HG03159 (cell line): ENCODE measurements at regions not wholly inside any gene's neighbourhood (a gene's known extent, or its start where the extent isn't known, plus 50 kb on each side); places are given as distances from the start of the nearest gene placed in this dataset.
"Not testable (repeated sequence)": the region's sequence is repeated elsewhere in the genome, so short reads cannot be mapped to it uniquely, and the experiment has no call there.

Experiments
- ATAC-seq: cut with Tn5 transposase; IDR thresholded peaks from one replicate; pipeline ENCODE4 v1.9.1; 2021; ENCODE audit warnings: mild to moderate bottlenecking, moderate library complexity; ENCODE audit not compliant: unreplicated experiment

DNA sequence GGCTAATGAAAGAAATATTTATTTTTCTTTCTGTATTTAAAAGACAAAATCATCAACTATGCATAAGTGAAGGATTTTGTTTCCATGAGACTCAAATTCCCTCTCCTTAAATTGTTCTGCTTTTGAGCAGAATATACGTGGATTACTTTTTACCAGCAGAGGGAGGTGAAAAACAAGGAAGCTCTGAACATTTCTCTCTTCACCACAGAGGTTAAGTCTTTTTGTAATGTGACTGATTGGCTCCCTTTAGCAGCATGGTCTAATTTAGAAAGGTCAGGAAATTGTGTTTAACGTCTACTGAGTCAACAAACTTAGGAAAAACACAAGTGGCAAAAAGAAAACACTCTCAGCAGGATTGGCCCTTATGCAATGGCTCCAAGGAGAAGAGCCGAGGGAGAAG, 55.1 kb upstream of the F9 start:
- no peak for ATAC-seq

GRCh38 chrX:139461945-139462344, 68.6 kb upstream of the F9 start:
- not testable (repeated sequence) for ATAC-seq

GRCh38 chrX:139454743-139455142, 75.8 kb upstream of the F9 start:
- ATAC-seq: no peak

DNA sequence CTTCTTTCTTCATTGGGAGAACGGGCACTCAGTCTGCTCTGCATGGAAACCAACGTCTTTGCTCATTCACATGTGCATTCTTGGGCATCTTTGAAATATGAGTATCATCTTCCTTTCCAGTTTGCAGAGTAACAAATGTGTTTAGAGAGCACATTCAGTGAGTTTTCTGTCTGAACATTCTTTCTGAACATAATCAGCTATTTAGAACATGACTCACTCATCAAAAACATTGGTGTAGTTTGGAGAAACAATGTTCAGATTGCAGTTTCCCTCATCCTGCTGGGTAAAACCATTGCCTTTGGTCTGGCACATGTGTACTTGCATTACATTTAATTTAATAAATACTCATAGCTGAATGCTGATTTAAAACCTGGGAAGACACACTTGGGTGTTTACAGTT, 81.5 kb upstream of the F9 start:
- ATAC-seq: no peak

DNA sequence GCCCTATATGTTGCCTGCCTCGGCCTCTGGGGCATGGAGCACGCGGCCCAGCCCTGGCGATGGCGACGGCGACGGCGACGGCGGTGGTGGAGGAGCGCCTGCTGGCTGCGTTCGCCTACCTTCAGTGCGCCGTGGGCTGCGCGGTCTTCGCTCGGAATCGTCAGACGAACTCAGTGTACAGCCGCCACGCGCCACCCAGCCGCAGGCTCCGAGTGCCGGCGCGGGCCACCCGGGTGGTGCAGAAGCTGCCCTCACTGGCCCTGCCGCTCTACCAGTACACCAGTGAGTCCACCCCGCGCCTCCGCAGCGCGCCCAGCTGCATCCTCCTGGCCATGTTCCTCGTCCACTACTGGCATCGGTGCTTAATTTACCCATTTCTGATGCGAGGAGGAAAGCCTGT, 83.7 kb upstream of the F9 start:
- no peak for ATAC-seq

DNA sequence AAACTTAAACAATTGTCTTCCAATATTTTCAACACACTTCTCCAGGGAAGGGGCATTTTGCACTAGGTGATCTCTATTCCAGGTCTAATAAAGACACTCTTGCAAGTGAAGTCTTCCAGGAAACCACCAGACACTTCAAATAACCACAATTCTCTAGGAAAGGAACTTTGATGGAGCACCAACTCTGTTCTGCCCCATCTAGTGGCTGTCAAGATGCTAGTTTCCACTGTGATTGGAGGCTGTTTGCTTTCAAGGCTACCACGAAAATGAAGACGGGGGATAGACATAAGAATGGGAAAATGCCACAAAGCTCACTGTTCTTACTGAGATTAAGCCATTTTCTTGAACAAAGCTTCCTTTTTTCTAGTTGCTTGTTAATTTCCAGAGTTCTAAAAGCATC, 100.6 kb upstream of the F9 start:
- no peak for ATAC-seq

GRCh38 chrX:139423186-139423585, 107.4 kb upstream of the F9 start:
- ATAC-seq: no peak

GRCh38 chrX:139398258-139398657, 132.3 kb upstream of the F9 start:
- ATAC-seq: not testable (repeated sequence)

- no peak for ATAC-seq
These were observed 142.3 kb upstream of the F9 start for GRCh38 chrX:139388254-139388653.

GRCh38 chrX:139382529-139382928, 148.0 kb upstream of the F9 start:
- ATAC-seq: no peak

- ATAC-seq: not testable (repeated sequence)
These were observed 154.0 kb upstream of the F9 start for GRCh38 chrX:139376547-139376946.

GRCh38 chrX:139360356-139360755, 170.2 kb upstream of the F9 start:
- no peak for ATAC-seq

GRCh38 chrX:139342594-139342991, 187.9 kb upstream of the F9 start:
- ATAC-seq: not testable (repeated sequence)

DNA sequence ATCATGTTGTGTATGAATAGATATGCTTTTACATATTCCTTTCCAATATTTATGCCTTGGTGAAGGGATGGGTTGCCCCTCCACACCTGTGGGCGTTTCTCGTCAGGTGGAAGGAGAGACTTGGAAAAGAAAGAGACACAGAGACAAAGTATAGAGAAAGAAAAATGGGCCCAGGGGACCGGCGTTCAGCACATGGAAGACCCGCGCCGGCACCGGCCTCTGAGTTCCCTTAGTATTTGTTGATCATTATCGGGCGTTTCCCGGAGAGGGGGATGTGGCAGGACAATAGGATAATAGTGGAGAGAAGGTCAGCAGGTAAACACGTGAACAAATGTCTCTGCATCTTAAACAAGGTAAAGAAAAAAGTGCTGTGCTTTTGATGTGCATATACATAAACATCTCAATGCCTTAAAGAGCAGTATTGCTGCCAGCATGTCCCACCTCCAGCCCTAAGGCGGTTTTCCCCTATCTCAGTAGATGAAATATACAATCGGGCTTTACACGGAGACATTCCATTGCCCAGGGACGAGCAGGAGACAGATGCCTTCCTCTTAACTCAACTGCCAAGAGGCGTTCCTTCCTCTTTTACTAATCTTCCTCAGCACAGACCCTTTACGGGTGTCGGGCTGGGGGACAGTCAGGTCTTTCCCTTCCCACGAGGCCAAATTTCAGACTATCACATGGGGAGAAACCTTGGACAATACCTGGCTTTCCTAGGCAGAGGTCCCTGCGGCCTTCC, 188.5 kb upstream of the F9 start:
- ATAC-seq: not testable (repeated sequence)

GRCh38 chrX:139332441-139332840, 198.1 kb upstream of the F9 start:
- ATAC-seq: no peak

DNA sequence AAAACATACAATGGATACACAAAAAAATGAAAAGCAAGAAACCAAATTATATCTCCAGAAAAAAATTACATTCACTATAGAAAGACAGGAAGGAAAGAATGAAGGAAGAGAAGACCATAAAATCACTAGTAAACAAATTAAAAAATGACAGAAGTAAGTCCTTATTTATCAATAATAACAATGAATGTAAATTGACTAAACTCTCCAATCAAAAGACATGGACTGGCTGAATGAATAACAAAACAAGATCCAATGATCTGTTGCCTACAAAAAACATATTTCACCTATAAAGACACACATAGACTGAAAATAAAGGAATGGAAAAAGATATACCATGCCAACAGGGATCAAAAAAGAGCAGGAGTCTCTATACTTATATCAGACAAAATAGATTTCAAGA, 203.2 kb upstream of the F9 start:
- ATAC-seq: no peak

DNA sequence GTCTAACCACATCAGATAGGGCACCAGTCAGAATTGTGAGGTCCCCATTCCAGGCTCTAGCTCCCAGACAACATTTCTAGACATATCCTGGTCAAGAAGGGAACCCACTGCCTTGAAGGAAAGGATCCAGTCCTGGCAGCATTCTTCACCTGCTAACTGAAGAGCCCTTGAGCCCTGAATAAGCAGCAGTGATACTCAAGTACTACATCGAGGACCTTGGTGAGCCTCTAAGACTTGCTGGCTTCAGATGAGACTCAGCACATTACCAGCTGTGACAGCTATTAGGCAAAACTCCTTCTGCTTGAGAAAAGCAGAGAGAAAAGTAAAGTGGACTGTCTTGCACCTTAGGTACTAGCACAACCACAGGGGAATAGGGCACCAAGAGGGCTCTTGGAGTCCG, 205.8 kb upstream of the F9 start:
- ATAC-seq: no peak

DNA sequence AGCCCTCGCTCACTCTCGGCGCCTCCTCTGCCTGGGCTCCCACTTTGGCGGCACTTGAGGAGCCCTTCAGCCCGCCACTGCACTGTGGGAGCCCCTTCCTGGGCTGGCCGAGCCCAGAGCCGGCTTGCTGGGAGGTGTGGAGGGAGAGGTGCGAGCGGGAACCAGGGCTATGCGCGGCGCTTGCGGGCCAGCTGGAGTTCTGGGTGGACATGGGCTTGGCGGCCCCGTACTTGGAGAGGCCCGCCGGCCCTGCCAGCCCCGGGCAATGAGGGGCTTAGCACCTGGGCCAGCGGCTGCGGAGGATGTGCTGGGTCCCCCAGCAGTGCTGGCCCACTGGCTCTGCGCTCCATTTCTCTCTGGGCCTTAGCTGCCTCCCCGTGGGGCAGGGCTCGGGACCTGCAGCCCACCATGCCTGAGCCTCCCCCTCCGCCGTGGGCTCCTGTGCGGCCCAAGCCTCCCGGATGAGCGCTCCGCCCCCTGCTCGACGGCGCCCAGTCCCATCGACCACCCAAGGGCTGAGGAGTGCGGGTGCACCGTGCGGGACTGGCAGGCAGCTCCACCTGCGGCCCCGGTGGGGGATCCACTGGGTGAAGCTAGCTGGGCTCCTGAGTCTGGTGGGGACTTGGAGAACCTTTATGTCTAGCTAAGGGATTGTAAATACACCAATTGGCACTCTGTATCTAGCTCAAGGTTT, 209.7 kb upstream of the F9 start:
- not testable (repeated sequence) for ATAC-seq

GRCh38 chrX:139306675-139307074, 223.9 kb upstream of the F9 start:
- not testable (repeated sequence) for ATAC-seq

DNA sequence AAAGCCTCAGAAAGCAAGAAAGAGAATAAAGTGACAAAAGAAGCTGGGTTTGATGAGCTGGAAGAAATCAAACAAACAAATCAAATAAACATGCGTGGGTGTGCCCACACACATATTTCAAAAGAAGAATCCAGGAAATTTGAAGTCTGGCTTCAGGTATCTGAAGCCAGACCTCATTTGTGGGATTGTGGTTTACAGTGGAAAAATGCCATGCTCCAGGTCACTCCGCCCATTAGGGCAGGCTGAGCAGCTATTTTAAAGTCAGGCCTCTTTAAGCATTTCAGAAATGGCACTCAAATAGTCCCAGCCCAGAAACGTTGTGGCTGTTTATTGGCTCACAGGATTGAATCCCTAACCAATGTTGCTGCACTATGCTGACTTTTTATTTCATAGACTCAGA, 226.1 kb upstream of the F9 start:
- ATAC-seq: no peak

GRCh38 chrX:139299309-139299708, 231.2 kb upstream of the F9 start:
- no peak for ATAC-seq

- ATAC-seq: no peak
These were observed 232.1 kb upstream of the F9 start for GRCh38 chrX:139298437-139298836.

- ATAC-seq: no peak
These were observed 232.9 kb upstream of the F9 start for GRCh38 chrX:139297638-139298037.
